Stimulated activated CD8-positive, alpha-beta memory T cell treated with anti-CD3 and anti-CD28 coated beads, Interleukin-7, amount 100 ng/mL, for 1 hour (primary cell): ENCODE measurements at regions not wholly inside any gene's neighbourhood (a gene's known extent, or its start where the extent isn't known, plus 50 kb on each side); places are given as distances from the start of the nearest gene placed in this dataset.
"Not testable (repeated sequence)": the region's sequence is repeated elsewhere in the genome, so short reads cannot be mapped to it uniquely, and the experiment has no call there.

Source experiments
- DNase-seq, 2 donors: peaks; one replicate each; pipeline ENCODE4 v3.0.0-alpha.2; 2020; ENCODE audit warnings: low read depth in 2 of 2

GRCh38 chr6:15904651-15905376 is 224.1 kb upstream of the MYLIP start:
- DNase-seq = no peak

- no peak for DNase-seq
These were observed 227.5 kb upstream of the MYLIP start for GRCh38 chr6:15901141-15902115.

- DNase-seq = no peak
These were observed 230.2 kb upstream of the MYLIP start for GRCh38 chr6:15898693-15899092.

GRCh38 chr6:15897063-15897876 is 231.6 kb upstream of the MYLIP start:
- no peak for DNase-seq

GRCh38 chr6:15894973-15895725 is 232.3 kb upstream of the DTNBP1 start:
- DNase-seq = no peak

GRCh38 chr6:15893556-15894253 is 230.9 kb upstream of the DTNBP1 start:
- DNase-seq = no peak

GRCh38 chr6:15892369-15892768 is 229.5 kb upstream of the DTNBP1 start:
- no peak for DNase-seq

- no peak for DNase-seq
These were observed 226.3 kb upstream of the DTNBP1 start for GRCh38 chr6:15888798-15889772.

- no peak for DNase-seq
These were observed 224.9 kb upstream of the DTNBP1 start for GRCh38 chr6:15887491-15888461.

GRCh38 chr6:15885624-15886023 is 222.8 kb upstream of the DTNBP1 start:
- no peak for DNase-seq

GRCh38 chr6:15883593-15883992 is 220.8 kb upstream of the DTNBP1 start:
- DNase-seq = not testable (repeated sequence)

- DNase-seq = no peak
These were observed 220.1 kb upstream of the DTNBP1 start for GRCh38 chr6:15882915-15883314.

GRCh38 chr6:15882345-15882744 is 219.5 kb upstream of the DTNBP1 start:
- no peak for DNase-seq

GRCh38 chr6:15881150-15881549 is 218.3 kb upstream of the DTNBP1 start:
- DNase-seq = no peak

GRCh38 chr6:15880262-15880973 is 217.6 kb upstream of the DTNBP1 start:
- DNase-seq = no peak

GRCh38 chr6:15879371-15880261 is 216.8 kb upstream of the DTNBP1 start:
- DNase-seq = peak; percentile 14 to 22

GRCh38 chr6:15877231-15877630 is 214.4 kb upstream of the DTNBP1 start:
- no peak for DNase-seq
